ENCODE measurements at regions not wholly inside any gene's neighbourhood (a gene's known extent, or its start where the extent isn't known, plus 50 kb on each side); places are given as distances from the start of the nearest gene placed in this dataset.

DNA sequence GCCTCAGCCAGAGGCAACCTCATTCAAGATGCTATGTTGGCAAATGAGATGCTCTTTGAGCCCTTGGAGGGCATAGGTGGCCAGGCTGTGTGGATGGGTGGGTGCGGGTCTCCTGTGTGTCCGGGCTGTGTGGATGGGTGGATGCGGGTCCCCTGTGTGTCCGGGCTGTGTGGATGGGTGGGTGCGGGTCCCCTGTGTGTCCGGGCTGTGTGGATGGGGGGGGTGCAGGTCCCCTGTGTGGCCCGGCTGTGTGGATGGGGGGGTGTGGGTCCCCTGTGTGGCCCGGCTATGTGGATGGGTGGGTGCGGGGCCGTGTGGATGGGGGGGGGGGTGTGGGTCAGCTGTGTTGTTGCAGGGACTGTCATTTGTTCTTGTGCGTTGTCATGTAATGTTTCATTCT is 136.6 kb upstream of the COL5A1 start:
- TF ChIP-seq, protein P1, sequence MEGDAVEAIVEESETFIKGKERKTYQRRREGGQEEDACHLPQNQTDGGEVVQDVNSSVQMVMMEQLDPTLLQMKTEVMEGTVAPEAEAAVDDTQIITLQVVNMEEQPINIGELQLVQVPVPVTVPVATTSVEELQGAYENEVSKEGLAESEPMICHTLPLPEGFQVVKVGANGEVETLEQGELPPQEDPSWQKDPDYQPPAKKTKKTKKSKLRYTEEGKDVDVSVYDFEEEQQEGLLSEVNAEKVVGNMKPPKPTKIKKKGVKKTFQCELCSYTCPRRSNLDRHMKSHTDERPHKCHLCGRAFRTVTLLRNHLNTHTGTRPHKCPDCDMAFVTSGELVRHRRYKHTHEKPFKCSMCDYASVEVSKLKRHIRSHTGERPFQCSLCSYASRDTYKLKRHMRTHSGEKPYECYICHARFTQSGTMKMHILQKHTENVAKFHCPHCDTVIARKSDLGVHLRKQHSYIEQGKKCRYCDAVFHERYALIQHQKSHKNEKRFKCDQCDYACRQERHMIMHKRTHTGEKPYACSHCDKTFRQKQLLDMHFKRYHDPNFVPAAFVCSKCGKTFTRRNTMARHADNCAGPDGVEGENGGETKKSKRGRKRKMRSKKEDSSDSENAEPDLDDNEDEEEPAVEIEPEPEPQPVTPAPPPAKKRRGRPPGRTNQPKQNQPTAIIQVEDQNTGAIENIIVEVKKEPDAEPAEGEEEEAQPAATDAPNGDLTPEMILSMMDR (IDR thresholded peaks at IDR 0.05 in 4 of 5, conservative IDR thresholded peaks at IDR 0.05 in 1 of 5) = no peak
- no peak for TF ChIP-seq POLR2A (IDR thresholded peaks at IDR 0.05)

Data from gastrocnemius medialis (tissue), 4 donors.